ENCODE measurements at regions not wholly inside any gene's neighbourhood (a gene's known extent, or its start where the extent isn't known, plus 50 kb on each side); places are given as distances from the start of the nearest gene placed in this dataset.
"Not testable (repeated sequence)": the region's sequence is repeated elsewhere in the genome, so short reads cannot be mapped to it uniquely, and the experiment has no call there.

DNA sequence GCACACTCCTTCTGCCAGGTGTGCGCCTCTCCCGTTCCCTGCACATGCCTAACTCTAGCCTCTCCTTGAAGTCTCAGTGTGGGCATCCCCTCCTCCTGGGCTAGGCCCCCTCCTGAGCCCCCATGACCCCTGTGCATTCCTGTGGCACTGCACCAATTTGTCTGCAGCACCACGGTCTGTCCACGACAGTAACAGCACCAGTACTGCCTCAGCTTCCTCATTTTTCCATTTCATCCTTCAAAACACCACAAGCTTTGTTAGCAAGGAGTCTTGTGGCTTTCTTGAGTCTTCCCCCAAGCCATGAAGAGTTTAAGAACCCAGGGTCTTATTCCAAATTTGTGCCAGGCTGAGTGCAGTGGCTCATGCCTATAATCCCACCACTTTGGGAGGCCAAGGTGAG, 182.4 kb downstream of the TBC1D2B start:
- not testable (repeated sequence) for H3K9ac ChIP-seq (ENCODE audit: low read depth, low read length); H3K4me1 ChIP-seq (ENCODE audit: insufficient read depth, low read length); H3K36me3 ChIP-seq (ENCODE audit: insufficient read depth, low read length); H3K9me3 ChIP-seq (ENCODE audit: control insufficient read depth, insufficient read depth, low read length)

DNA sequence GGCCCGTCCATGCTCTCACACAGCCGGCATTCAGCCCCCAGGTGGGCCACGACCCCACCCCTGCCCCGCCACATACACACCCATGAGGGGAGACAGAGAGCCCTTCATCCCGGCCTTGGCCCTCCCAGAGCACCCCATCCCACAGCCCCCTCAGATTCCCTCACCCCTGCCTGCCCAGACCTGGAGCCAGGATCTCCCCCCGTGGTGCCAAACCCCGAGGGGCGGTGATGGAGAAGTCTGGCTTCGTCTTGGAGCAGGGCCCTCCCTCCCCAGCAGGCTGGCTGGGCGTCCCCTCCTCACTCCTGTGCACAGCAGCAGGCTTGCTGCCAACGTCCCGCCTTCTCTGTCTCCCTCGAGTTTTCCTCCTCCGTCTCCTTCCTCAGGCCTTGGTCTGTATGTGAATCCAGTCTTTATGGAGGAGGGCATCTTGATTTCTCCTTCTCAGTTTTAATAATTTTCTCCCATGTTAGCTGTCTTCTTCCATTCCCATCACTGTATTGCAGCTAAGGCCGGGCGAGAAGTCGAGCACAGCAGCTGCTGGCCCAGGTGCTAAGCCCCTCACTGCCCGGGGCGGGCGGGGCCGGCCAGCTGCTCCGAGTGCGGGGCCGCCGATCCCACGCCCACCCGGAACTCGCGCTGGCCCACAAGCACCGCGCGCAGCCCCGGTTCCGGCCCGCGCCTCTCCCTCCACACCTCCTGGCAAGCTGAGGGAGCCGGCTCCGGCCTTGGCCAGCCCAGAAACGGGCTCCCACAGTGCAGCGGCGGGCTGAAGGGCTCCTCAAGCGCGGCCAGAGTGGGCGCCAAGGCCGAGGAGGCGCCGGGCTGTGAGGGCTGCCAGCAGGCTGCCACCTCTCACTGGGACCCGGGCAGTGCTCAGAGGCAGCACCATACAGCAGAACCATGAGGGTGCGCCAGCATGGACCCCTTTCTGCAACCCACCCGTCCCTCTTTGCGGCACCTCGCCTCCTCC, 183.6 kb downstream of the TBC1D2B start:
- H3K36me3 ChIP-seq (ENCODE audit: insufficient read depth, low read length); H3K4me1 ChIP-seq (ENCODE audit: insufficient read depth, low read length); H3K9ac ChIP-seq (ENCODE audit: low read depth, low read length); H3K9me3 ChIP-seq (ENCODE audit: control insufficient read depth, insufficient read depth, low read length): not testable (repeated sequence)

DNA sequence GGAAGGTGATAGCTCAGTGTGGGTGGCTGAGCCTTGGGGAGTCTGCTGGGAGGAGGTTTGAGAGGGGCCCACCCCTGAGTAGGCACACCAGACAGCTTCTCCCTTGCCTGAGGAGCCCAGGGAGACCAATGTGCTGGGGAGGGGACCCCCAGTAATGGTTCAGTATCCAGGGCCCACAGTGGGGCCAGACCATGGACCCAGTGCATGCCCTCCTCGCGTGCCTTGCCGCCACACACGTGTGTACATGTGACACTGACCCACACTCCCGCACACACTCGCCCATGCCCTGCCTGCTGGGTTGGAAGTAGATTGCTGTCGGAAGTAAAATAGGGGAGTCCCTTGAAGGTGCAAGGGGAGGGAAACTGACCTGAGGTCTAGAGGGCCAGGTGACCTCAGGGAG, 184.3 kb downstream of the TBC1D2B start:
- H3K4me1 ChIP-seq (ENCODE audit: insufficient read depth, low read length); H3K36me3 ChIP-seq (ENCODE audit: insufficient read depth, low read length); H3K9ac ChIP-seq (ENCODE audit: low read depth, low read length); H3K9me3 ChIP-seq (ENCODE audit: control insufficient read depth, insufficient read depth, low read length): not testable (repeated sequence)

DNA sequence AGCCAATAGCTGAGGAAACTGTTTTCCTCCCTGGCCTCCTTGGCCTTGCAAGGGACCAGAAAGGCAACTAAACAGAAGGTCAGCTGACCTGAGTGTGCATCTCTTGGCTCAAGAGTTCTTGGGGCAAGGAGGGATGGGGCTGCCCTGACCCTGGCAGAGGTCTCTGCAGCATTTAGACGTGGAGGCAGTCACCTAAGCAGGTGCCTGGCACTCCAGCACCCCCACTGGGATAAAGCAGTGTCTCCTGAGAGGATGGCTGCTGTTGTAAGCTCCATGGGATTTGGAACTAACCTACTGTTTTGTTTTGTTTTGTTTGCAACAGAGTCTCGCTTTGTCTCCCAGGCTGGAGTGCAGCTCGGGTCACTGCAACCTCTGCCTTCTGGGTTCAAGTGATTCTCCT, 185.2 kb downstream of the TBC1D2B start:
- Histone ChIP-seq H3K9me3 (ENCODE audit: control insufficient read depth, insufficient read depth, low read length) (no peaks in the 10 kb centered on the region), H3K9ac (ENCODE audit: low read depth, low read length) (no peak overlapping the region), H3K36me3 (ENCODE audit: insufficient read depth, low read length) (no peaks in the 10 kb centered on the region)

DNA sequence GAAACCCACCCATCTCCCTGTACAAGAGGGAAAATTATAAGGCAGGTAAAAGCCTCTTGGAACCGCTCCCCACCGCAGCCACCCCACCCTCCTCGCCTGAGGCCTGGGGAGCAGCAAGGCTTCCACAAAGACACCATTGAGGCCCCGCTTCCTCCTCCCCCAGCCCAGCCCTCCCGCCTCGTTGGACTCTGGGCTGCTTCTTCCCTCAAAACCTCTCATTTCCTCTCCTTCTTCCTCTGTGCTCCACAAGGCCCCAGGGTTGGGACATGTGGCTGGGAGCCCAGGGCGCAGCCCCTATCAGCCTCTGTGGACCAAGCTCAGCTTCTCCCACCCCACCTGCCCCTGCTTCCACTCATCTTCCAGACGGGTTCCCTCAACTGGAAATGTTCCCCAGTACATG, 185.6 kb downstream of the TBC1D2B start:
- H3K9ac ChIP-seq (ENCODE audit: low read depth, low read length); H3K4me1 ChIP-seq (ENCODE audit: insufficient read depth, low read length): not testable (repeated sequence)

More for the DNA sequence above, 185.2 kb downstream of the TBC1D2B start:
- no peaks in the 10 kb centered on the region for H3K4me1 ChIP-seq (ENCODE audit: insufficient read depth, low read length)

DNA sequence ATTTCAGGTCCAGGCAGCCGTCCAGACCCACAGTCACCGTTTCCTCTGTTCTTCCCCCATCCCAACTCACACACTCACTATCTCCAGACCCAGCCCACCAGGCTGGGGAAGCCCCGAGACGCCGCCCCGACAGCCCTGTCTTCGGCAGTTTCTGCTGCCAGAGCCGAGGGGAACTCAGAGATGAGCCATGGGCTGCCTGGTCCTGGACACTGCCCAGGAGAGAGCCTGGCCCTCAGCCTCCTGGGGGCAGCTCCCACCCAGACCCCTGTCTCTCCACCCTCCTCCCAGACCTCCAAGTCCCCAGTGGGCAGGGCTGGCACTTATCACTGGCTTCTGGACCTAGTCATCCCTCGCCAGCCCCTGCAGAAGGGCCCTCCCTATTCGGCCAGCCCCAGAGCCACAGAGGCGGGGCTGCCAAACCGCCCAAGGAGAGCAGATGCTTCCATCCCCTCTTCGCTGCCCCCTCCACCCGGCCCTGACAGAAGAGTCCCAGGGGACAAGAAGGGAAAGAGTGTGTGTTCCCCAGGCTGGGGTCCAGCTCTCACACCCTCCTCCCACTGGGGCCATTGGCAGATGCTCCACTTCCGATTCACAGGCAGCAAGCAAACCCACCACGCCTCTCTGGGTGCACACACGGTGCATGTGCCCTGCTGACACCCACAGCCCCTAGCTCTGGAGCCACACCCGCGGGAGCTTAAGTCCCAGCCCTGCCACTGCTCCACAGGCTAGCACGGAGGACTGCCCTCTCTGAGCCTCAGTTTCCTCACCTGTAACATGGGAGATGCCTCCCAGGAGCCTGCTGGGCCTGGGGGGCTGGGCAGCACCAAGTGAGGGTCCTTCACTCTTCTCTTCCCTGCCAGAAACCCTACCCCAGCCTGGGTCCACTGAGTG, 186.4 kb downstream of the TBC1D2B start:
- H3K9ac ChIP-seq (ENCODE audit: low read depth, low read length); H3K4me1 ChIP-seq (ENCODE audit: insufficient read depth, low read length); H3K9me3 ChIP-seq (ENCODE audit: control insufficient read depth, insufficient read depth, low read length); H3K36me3 ChIP-seq (ENCODE audit: insufficient read depth, low read length): not testable (repeated sequence)

More for the DNA sequence above, 185.6 kb downstream of the TBC1D2B start:
- not testable (repeated sequence) for H3K9me3 ChIP-seq (ENCODE audit: control insufficient read depth, insufficient read depth, low read length); H3K36me3 ChIP-seq (ENCODE audit: insufficient read depth, low read length)

DNA sequence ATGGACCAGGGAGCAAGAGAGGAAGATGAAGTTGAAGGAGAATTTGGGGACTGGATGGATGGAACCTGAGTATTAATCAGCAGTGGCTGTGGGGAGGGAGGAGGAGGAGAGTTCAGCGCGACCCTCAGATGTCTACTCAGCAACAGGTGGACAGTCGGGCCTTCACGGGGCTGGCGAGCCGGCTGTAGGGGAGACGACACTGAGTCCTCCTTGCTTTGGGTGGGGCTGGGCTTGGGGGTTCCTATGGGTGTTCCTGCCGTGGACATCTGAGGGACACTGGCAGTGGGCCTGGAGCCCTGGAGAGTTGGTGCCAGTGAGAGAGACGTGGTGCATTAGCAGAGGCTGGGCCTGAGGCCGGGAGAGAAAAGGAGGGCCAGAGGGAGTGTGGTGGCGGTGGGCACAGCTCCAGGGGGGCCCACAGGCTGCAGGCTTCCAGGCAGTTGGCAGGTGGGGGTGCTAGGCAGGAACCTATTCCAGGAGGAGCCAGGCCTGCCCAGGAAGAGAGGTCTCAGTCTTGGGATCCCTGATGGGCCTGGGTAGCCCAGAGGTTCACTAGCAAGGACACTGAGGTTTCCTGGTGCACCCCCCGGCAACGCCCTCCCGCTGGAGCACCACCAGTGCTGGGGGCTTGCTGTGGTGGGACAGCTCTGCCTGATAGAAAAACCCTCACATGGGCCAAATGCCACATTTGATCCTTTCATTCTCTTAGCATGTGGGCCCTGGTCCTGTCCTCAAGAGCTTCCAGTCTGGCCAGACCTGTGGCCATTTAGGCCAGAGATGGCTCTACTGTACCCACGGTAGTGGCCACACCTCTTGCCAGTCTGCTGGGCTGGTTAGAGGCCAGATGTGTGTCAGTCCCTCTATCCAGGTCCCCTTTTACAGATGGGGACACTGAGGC, 187.4 kb downstream of the TBC1D2B start:
- not testable (repeated sequence) for H3K9ac ChIP-seq (ENCODE audit: low read depth, low read length); H3K36me3 ChIP-seq (ENCODE audit: insufficient read depth, low read length); H3K9me3 ChIP-seq (ENCODE audit: control insufficient read depth, insufficient read depth, low read length); H3K4me1 ChIP-seq (ENCODE audit: insufficient read depth, low read length)

DNA sequence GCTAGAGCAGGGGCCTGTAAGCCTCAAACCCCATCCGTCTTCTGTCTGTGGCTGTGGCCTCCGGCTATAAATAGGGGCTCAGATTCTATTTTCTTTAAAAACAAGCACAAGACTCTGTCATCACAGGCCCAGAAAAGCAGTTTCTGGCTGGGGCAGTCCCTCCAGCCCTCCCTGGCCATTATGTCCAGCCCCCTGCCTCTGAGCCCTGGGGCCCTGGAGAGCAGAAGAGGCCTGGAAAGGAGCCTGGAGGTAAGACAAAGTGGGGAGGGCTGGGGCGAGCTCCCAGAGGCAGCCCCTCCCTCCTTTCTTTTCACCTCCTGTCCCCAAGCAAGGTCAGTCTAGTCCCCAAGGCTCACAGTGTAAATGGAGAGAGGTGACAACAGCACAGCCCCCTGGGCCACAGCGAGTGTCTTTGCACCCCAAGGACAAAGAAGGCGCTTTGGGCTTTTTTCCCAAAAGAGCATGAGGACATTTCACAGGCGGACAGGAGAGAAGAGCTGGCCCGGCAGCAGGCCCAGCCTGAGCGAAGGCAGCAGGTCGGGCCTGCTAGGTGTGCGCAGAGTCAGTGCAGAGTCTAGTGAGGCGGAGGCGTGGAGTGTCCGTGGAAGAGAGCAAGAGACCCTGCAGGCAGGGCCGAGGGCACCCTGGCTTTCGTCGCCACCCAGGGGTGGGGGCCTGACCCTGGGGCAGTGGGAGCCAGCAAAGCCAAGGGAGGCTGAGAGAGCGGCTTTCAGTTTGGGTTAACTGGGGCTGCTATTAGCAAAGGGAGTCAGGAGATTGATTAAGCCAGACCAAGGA, 188.3 kb downstream of the TBC1D2B start:
- Histone ChIP-seq H3K4me1 (ENCODE audit: insufficient read depth, low read length) (peaks cover 5% of the 10 kb centered on the region; the same call in 1 of the 2 replicates), H3K9ac (ENCODE audit: low read depth, low read length) (no peak overlapping the region), H3K36me3 (ENCODE audit: insufficient read depth, low read length) (no peaks in the 10 kb centered on the region), H3K9me3 (ENCODE audit: control insufficient read depth, insufficient read depth, low read length) (no peaks in the 10 kb centered on the region)

DNA sequence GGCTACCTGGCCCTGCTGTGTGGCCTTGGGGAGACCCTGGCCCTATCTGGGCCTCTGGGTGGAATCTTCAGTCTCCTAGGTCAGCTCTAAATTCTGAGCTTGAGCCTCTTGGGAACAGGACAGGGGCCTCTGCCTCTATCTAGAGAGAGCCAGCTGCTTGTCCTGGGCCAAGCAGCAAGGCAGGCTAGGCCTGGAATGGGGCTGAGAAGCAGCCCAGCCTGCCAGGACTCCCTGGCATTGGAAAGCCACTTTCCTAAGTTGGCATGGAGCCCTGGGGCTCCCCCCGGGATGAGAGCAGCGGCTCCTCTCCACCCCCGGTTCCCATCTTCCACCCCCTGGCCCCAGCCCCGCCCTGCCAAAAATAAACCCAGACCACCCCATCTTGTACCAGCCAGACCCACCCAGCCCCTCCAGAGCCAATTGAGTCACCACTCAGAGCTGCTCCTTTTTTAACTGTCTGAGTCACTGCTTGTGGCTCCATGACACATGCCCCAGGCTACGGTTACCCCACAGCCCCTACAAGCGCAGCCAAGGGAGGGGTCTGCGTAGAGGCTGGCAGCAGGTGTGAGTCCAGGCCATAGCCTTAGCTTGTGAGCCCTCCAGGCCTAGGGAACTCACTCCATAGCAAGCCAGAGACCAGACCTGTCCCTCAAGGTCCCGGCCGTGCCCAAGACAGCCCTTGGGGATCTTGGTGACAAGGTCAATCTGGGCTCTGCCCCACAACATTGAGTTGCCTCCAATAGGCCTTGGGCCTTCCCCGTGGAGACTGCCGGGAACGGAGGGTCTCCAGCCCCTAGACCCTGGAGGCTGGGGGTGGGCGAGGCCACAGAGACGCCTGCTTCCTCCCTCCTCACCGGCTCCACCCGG, 189.7 kb downstream of the TBC1D2B start:
- not testable (repeated sequence) for H3K4me1 ChIP-seq (ENCODE audit: insufficient read depth, low read length); H3K36me3 ChIP-seq (ENCODE audit: insufficient read depth, low read length); H3K9me3 ChIP-seq (ENCODE audit: control insufficient read depth, insufficient read depth, low read length); H3K9ac ChIP-seq (ENCODE audit: low read depth, low read length)

DNA sequence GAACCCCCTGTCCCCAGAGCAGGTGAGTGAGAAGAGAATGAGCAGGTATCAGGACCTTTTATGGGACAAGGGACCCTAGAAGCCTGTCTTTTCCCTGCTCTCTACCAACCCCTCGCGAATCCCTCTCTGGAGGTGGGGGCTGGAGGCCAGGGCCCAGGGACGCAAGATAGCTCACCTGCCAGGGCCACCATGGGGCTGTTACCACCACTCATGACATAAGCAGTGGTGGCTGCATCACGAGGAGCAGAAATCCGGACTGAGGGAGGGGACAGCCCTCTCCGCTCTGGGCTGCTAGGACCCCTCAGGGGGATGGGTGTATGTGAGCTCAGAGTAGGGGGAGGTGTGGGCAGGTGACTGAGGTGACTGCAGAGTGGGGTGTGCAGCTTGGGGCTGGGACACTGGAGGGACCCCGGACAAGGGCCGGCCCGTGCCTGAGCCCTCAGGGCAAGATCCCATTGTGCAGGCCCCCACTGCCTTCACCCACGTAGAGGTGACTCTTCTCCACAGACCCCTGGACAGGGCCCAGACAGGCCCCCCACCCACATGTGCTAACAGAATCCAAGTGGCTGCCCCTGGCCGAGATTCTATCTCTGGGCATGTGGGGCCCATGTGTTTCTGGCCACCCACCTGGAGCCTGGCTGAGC, 190.6 kb downstream of the TBC1D2B start:
- H3K36me3 ChIP-seq (ENCODE audit: insufficient read depth, low read length), result no peaks in the 10 kb centered on the region

DNA sequence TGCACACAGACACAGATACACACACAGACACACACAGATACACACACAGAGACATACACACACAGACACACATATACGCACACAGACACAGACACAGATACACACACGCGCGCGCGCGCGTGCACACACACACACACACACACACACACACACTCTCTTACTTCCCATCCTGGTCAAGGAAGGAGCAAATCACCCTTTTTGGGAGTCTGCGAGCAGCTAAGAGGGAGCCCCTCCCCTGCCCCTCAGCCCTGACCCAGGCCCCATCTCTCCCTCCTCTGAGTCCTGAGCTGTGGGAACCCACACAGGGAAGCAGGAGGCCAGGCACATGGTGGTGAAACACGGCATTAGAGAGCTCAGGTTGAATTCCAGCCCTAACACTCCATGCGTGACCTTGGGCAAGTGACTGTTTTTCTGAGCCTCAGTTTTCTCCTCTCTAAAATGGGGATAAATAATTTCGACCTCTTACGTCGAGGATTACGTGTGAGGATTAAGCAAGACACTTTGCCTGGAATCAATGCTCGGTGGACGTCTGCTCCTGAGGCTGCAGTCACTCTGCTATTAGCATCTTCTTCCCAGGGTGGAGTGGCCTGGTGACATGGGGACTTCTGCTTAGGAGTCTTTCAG, 191.5 kb downstream of the TBC1D2B start:
- H3K9me3 ChIP-seq (ENCODE audit: control insufficient read depth, insufficient read depth, low read length); H3K36me3 ChIP-seq (ENCODE audit: insufficient read depth, low read length); H3K4me1 ChIP-seq (ENCODE audit: insufficient read depth, low read length); H3K9ac ChIP-seq (ENCODE audit: low read depth, low read length): not testable (repeated sequence)

More for the DNA sequence above, 190.6 kb downstream of the TBC1D2B start:
- no peaks in the 10 kb centered on the region for H3K9me3 ChIP-seq (ENCODE audit: control insufficient read depth, insufficient read depth, low read length)
- no peak overlapping the region for H3K9ac ChIP-seq (ENCODE audit: low read depth, low read length)
- H3K4me1 ChIP-seq (ENCODE audit: insufficient read depth, low read length), result peaks cover 5% of the 10 kb centered on the region; the same call in 1 of the 2 replicates

DNA sequence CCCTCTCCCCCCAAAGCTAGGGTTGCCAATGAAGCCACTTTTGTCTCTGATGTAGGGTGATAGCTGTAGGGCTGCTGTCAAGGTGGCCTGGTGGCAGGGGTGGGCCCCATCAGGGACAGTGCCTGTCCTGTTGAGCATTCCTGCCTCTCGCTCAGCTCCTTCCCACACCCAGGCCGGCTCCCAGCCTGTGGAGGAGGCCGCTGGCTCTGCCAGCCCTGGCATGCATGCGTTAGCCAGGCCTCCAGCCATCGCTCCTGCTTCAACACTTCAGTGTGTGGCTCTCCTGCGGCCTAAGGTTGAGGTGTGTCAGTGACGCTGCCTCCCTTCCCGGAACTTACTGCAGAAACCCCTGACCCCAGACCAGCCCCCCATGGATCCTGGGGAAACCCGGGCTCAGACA, 194.5 kb downstream of the TBC1D2B start:
- H3K9ac ChIP-seq (ENCODE audit: low read depth, low read length); H3K9me3 ChIP-seq (ENCODE audit: control insufficient read depth, insufficient read depth, low read length); H3K4me1 ChIP-seq (ENCODE audit: insufficient read depth, low read length); H3K36me3 ChIP-seq (ENCODE audit: insufficient read depth, low read length): not testable (repeated sequence)
